Loucy (cell line): ENCODE measurements at regions not wholly inside any gene's neighbourhood (a gene's known extent, or its start where the extent isn't known, plus 50 kb on each side); places are given as distances from the start of the nearest gene placed in this dataset.

Experiments used
- CTCF ChIP-seq: fragments of 200-600 bp; sonication (generic); conservative IDR thresholded peaks from 2 replicates; pipeline ENCODE4 v1.5.1; 2014; ENCODE audit warnings: mild to moderate bottlenecking, antibody characterized with exemption, low read length
- EZH2phosphoT487 ChIP-seq: fragments of 200-600 bp; IDR thresholded peaks from 2 replicates; pipeline ENCODE4 v1.6.1; 2018; ENCODE audit warnings: antibody characterized with exemption, mild to moderate bottlenecking, moderate library complexity, borderline replicate concordance

GRCh38 chr3:115280506-115280905 lies 133.4 kb upstream of the ZBTB20 start:
- no peak for TF ChIP-seq CTCF
- no peak for TF ChIP-seq EZH2phosphoT487
